ENCODE measurements at regions not wholly inside any gene's neighbourhood (a gene's known extent, or its start where the extent isn't known, plus 50 kb on each side); places are given as distances from the start of the nearest gene placed in this dataset.

DNA sequence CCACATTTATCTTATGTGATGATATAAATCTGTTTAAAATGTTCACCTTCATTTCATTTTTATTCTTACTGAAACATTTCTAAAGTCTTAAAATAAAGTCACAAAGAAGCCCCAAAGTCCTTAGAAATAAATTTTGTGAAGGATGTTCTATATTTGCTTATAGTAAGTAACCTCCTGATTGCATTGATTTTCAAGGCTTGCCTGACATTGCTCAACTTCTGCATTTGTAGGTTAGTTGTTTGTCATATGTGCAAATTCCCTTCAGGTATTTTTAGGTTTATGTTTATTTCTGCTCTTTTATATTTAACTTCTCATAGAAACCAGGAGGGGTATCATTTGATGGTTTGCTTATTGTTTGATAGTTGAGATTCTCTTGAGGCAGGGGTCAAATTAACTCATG lies 417.8 kb downstream of the ARL4A start:
- TF ChIP-seq, protein P1, sequence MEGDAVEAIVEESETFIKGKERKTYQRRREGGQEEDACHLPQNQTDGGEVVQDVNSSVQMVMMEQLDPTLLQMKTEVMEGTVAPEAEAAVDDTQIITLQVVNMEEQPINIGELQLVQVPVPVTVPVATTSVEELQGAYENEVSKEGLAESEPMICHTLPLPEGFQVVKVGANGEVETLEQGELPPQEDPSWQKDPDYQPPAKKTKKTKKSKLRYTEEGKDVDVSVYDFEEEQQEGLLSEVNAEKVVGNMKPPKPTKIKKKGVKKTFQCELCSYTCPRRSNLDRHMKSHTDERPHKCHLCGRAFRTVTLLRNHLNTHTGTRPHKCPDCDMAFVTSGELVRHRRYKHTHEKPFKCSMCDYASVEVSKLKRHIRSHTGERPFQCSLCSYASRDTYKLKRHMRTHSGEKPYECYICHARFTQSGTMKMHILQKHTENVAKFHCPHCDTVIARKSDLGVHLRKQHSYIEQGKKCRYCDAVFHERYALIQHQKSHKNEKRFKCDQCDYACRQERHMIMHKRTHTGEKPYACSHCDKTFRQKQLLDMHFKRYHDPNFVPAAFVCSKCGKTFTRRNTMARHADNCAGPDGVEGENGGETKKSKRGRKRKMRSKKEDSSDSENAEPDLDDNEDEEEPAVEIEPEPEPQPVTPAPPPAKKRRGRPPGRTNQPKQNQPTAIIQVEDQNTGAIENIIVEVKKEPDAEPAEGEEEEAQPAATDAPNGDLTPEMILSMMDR (IDR thresholded peaks at IDR 0.05): no peak
- TF ChIP-seq POLR2A (IDR thresholded peaks at IDR 0.05) (no peak), EP300 (IDR thresholded peaks at IDR 0.05) (no peak)

Measured in sigmoid colon (tissue), 4 donors.